ENCODE measurements at regions not wholly inside any gene's neighbourhood (a gene's known extent, or its start where the extent isn't known, plus 50 kb on each side); places are given as distances from the start of the nearest gene placed in this dataset.
"Not testable (repeated sequence)": the region's sequence is repeated elsewhere in the genome, so short reads cannot be mapped to it uniquely, and the experiment has no call there.

GRCh38 chr10:76769582-76769981 lies 868.0 kb downstream of the KCNMA1 start:
- no peak overlapping the region for H2AFZ ChIP-seq
- no peaks in the 10 kb centered on the region for H3K9me3 ChIP-seq (ENCODE audit: control insufficient read depth, low read length)
- H3K4me3 ChIP-seq (ENCODE audit: low read depth, low read length): no peak overlapping the region
- no peaks in the 10 kb centered on the region for H3K79me2 ChIP-seq
- no peak overlapping the region for H3K27ac ChIP-seq
- H3K9ac ChIP-seq: no peak overlapping the region
- H3K4me2 ChIP-seq (ENCODE audit: low read length): no peak overlapping the region
- no peaks in the 10 kb centered on the region for H3K27me3 ChIP-seq (ENCODE audit: control insufficient read depth, insufficient read depth, low read length)
- no peaks in the 10 kb centered on the region for H3K36me3 ChIP-seq (ENCODE audit: control insufficient read depth, insufficient read depth, low read length)
- no peak for TF ChIP-seq CTCF (IDR thresholded peaks at IDR 0.05)
- H3K4me1 ChIP-seq: no peaks in the 10 kb centered on the region

DNA sequence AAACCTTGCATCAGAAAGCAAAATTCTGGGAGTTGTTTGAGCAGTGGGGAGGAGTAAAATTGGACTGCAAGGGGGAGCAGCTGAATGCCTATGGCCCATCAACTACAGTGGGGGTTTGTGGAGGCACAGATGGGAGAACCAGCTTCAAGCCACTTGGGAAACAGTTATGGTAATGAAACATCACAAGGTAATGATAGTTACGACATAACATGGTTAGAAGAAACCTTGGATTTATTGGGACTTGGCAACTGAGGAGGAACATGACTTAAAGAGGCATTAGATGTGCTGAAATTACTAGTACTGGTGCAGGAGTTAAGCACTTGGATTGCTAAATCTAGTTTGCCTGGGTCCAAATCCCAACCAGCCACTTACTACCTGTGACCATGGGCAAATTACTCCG lies 868.4 kb downstream of the KCNMA1 start:
- Histone ChIP-seq H3K79me2 (no peaks in the 10 kb centered on the region), H3K27me3 (ENCODE audit: control insufficient read depth, insufficient read depth, low read length) (no peaks in the 10 kb centered on the region), H3K27ac (no peak overlapping the region), H3K36me3 (ENCODE audit: control insufficient read depth, insufficient read depth, low read length) (no peaks in the 10 kb centered on the region), H2AFZ (no peak overlapping the region), H3K4me1 (no peaks in the 10 kb centered on the region), H3K9ac (no peak overlapping the region), H3K4me3 (ENCODE audit: low read depth, low read length) (no peak overlapping the region), H3K4me2 (ENCODE audit: low read length) (no peak overlapping the region), H3K9me3 (ENCODE audit: control insufficient read depth, low read length) (no peaks in the 10 kb centered on the region)
- no peak for TF ChIP-seq CTCF (IDR thresholded peaks at IDR 0.05)

- Histone ChIP-seq H3K79me2 (no peaks in the 10 kb centered on the region), H3K27ac (no peak overlapping the region), H2AFZ (no peak overlapping the region), H3K4me2 (ENCODE audit: low read length) (no peak overlapping the region), H3K4me3 (ENCODE audit: low read depth, low read length) (no peak overlapping the region), H3K36me3 (ENCODE audit: control insufficient read depth, insufficient read depth, low read length) (no peaks in the 10 kb centered on the region), H3K9me3 (ENCODE audit: control insufficient read depth, low read length) (no peaks in the 10 kb centered on the region), H3K4me1 (no peaks in the 10 kb centered on the region), H3K27me3 (ENCODE audit: control insufficient read depth, insufficient read depth, low read length) (no peaks in the 10 kb centered on the region), H3K9ac (no peak overlapping the region)
- no peak for TF ChIP-seq CTCF (IDR thresholded peaks at IDR 0.05)
Observed at GRCh38 chr10:76766682-76767081, 870.9 kb downstream of the KCNMA1 start.

DNA sequence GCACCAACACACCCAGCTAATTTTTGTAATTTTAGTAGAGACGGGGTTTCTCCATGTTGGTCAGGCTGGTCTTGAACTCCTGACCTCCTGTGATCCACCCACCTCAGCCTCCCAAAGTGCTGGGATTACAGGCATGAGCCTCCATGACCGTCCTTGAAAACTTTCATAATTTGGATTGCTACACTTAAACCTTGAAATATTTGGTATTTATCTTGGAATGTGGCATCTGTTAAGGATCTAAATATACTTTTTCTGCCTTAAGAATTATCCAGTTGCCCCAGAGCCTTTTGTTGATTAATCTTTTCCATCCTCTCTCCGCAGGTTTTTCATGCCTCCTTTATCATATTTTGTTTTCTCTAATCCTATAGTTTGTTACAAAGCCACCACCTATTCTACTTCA lies 872.7 kb downstream of the KCNMA1 start:
- H3K4me1 ChIP-seq; H3K36me3 ChIP-seq (ENCODE audit: control insufficient read depth, insufficient read depth, low read length); H3K27me3 ChIP-seq (ENCODE audit: control insufficient read depth, insufficient read depth, low read length); H3K27ac ChIP-seq; H3K9ac ChIP-seq; H3K4me3 ChIP-seq (ENCODE audit: low read depth, low read length); H3K9me3 ChIP-seq (ENCODE audit: control insufficient read depth, low read length); H3K79me2 ChIP-seq; H3K4me2 ChIP-seq (ENCODE audit: low read length); H2AFZ ChIP-seq: not testable (repeated sequence)

- no peaks in the 10 kb centered on the region for H3K4me1 ChIP-seq
- H2AFZ ChIP-seq: no peak overlapping the region
- no peaks in the 10 kb centered on the region for H3K36me3 ChIP-seq (ENCODE audit: control insufficient read depth, insufficient read depth, low read length)
- H3K27me3 ChIP-seq (ENCODE audit: control insufficient read depth, insufficient read depth, low read length): no peaks in the 10 kb centered on the region
- no peak overlapping the region for H3K4me3 ChIP-seq (ENCODE audit: low read depth, low read length)
- H3K4me2 ChIP-seq (ENCODE audit: low read length): no peak overlapping the region
- no peaks in the 10 kb centered on the region for H3K9me3 ChIP-seq (ENCODE audit: control insufficient read depth, low read length)
- no peaks in the 10 kb centered on the region for H3K79me2 ChIP-seq
- H3K27ac ChIP-seq: no peak overlapping the region
- H3K9ac ChIP-seq: no peak overlapping the region
- TF ChIP-seq CTCF (IDR thresholded peaks at IDR 0.05): no peak
Observed at GRCh38 chr10:76764177-76764576, 873.4 kb downstream of the KCNMA1 start.

Measured in parathyroid adenoma (tissue), 2 donors.